HG03175 (cell line): ENCODE measurements at regions not wholly inside any gene's neighbourhood (a gene's known extent, or its start where the extent isn't known, plus 50 kb on each side); places are given as distances from the start of the nearest gene placed in this dataset.
"Not testable (repeated sequence)": the region's sequence is repeated elsewhere in the genome, so short reads cannot be mapped to it uniquely, and the experiment has no call there.

Source experiments
- ATAC-seq: cut with Tn5 transposase; IDR thresholded peaks from one replicate; pipeline ENCODE4 v1.9.1; 2021; ENCODE audit warnings: mild to moderate bottlenecking, moderate library complexity; ENCODE audit not compliant: unreplicated experiment

- ATAC-seq = no peak
Measured at GRCh38 chr10:7070950-7071349, 339.9 kb downstream of the SFMBT2 start.

- ATAC-seq = no peak
Measured at GRCh38 chr10:7069706-7070105, 341.1 kb downstream of the SFMBT2 start.

GRCh38 chr10:7056216-7056615, 354.6 kb downstream of the SFMBT2 start:
- ATAC-seq = no peak

GRCh38 chr10:7054915-7055314, 355.9 kb downstream of the SFMBT2 start:
- ATAC-seq = no peak

GRCh38 chr10:7053195-7053594, 357.6 kb downstream of the SFMBT2 start:
- ATAC-seq = no peak

GRCh38 chr10:7050024-7050423, 360.8 kb downstream of the SFMBT2 start:
- not testable (repeated sequence) for ATAC-seq

- no peak for ATAC-seq
Measured at GRCh38 chr10:7048061-7048460, 362.8 kb downstream of the SFMBT2 start.

- ATAC-seq = peak; percentile 88
Measured at GRCh38 chr10:7046615-7047014, 364.2 kb downstream of the SFMBT2 start.

GRCh38 chr10:7045891-7046599, 364.8 kb downstream of the SFMBT2 start:
- ATAC-seq = peak; percentile 82

GRCh38 chr10:7043055-7043653, 367.7 kb downstream of the SFMBT2 start:
- no peak for ATAC-seq

- ATAC-seq = no peak
Measured at GRCh38 chr10:7042419-7043054, 368.3 kb downstream of the SFMBT2 start.

- no peak for ATAC-seq
Measured at GRCh38 chr10:7042000-7042399, 368.8 kb downstream of the SFMBT2 start.

GRCh38 chr10:7040681-7041080, 370.2 kb downstream of the SFMBT2 start:
- no peak for ATAC-seq

- no peak for ATAC-seq
Measured at GRCh38 chr10:7039859-7040258, 371.0 kb downstream of the SFMBT2 start.

- no peak for ATAC-seq
Measured at GRCh38 chr10:7038416-7038815, 372.4 kb downstream of the SFMBT2 start.

- not testable (repeated sequence) for ATAC-seq
Measured at GRCh38 chr10:7037434-7037833, 373.4 kb downstream of the SFMBT2 start.

GRCh38 chr10:7036951-7037350, 373.9 kb downstream of the SFMBT2 start:
- no peak for ATAC-seq

GRCh38 chr10:7035126-7035761, 375.6 kb downstream of the SFMBT2 start:
- ATAC-seq = no peak

- ATAC-seq = no peak
Measured at GRCh38 chr10:7033031-7033430, 377.8 kb downstream of the SFMBT2 start.

GRCh38 chr10:7030134-7030855, 380.5 kb downstream of the SFMBT2 start:
- ATAC-seq = no peak

- no peak for ATAC-seq
Measured at GRCh38 chr10:7029672-7030071, 381.2 kb downstream of the SFMBT2 start.
